Muscle layer of duodenum (tissue), 2 donors: ENCODE measurements at regions not wholly inside any gene's neighbourhood (a gene's known extent, or its start where the extent isn't known, plus 50 kb on each side); places are given as distances from the start of the nearest gene placed in this dataset.

ENCODE experiments used
- H3K27ac ChIP-seq: one replicate; pipeline ENCODE4 v1.7.0; 2013; ENCODE audit warnings: mild to moderate bottlenecking, low read length
- H3K27me3 ChIP-seq: one replicate; pipeline ENCODE4 v1.7.0; 2013; ENCODE audit warnings: low read depth, mild to moderate bottlenecking, control low read depth, low read length
- H3K36me3 ChIP-seq, 2 donors: one replicate each; pipeline ENCODE4 v1.7.0; 2013; ENCODE audit warnings: low read length in 2 of 2, control low read depth in 1 of 2, mild to moderate bottlenecking in 1 of 2; ENCODE audit not compliant: insufficient read depth in 2 of 2, control insufficient read depth in 1 of 2
- H3K4me1 ChIP-seq, 2 donors: one replicate each; pipeline ENCODE4 v1.7.0; 2013; ENCODE audit warnings: low read length in 2 of 2, mild to moderate bottlenecking in 2 of 2, control low read depth in 1 of 2, moderate library complexity in 1 of 2; ENCODE audit not compliant: insufficient read depth in 2 of 2, control insufficient read depth in 1 of 2
- H3K4me3 ChIP-seq, 2 donors: one replicate each; pipeline ENCODE4 v1.7.0; 2013; ENCODE audit warnings: low read length in 2 of 2, low read depth in 1 of 2, mild to moderate bottlenecking in 1 of 2
- H3K9me3 ChIP-seq, 2 donors: one replicate each; pipeline ENCODE4 v1.7.0; 2013; ENCODE audit warnings: low read length in 2 of 2, control low read depth in 1 of 2, mild to moderate bottlenecking in 1 of 2; ENCODE audit not compliant: control insufficient read depth in 1 of 2
- donor health status: healthy.

DNA sequence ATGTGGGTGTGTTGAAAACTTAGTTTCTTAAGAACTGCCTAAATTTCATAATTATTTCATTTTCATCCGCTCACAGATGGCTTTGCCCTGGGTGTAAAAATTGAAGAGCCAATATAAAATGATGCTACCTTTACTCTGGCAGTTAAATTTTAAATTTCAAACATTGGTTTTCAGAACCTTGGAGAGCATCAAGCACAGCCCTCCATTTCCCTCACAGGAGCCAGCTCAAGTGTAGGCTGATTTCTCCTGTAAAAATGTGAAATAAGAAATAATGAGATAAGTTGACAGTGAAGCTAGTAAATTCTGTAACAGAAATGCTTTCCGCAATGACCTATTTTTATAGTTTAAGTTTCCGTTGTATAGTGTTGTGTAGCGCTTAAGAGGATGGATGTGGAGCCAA, 53.9 kb upstream of the AKT3 start:
- Histone ChIP-seq H3K27ac (no peak overlapping the region), H3K9me3 (no peaks in the 10 kb centered on the region)

DNA sequence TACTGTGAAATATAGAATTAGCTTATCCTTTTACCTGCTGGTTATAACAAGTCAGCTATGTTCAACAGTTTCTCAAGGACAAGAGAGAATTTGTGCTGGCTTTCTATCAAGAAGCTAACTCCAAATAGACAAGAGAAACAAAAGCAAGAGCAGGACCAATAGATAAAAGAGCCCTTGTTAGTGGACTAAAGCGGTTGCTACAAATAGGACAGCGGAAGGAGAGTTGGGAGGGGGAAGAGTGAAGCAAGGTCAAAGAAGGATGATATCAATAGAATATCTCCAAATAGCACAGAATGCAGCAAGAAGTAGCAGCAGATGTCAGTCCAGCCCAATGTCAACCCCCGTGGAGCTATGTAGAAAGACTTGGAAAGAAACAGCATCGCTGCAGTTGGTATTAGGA, 53.0 kb upstream of the AKT3 start:
- no peaks in the 10 kb centered on the region for H3K4me1 ChIP-seq
- no peak overlapping the region for H3K27ac ChIP-seq
- no peaks in the 10 kb centered on the region for H3K27me3 ChIP-seq
- no peaks in the 10 kb centered on the region for H3K36me3 ChIP-seq
- H3K4me3 ChIP-seq: no peak overlapping the region
- no peaks in the 10 kb centered on the region for H3K9me3 ChIP-seq

More for the DNA sequence above, 53.9 kb upstream of the AKT3 start:
- Histone ChIP-seq H3K4me1 (no peaks in the 10 kb centered on the region), H3K27me3 (no peaks in the 10 kb centered on the region), H3K4me3 (no peak overlapping the region), H3K36me3 (no peaks in the 10 kb centered on the region)

DNA sequence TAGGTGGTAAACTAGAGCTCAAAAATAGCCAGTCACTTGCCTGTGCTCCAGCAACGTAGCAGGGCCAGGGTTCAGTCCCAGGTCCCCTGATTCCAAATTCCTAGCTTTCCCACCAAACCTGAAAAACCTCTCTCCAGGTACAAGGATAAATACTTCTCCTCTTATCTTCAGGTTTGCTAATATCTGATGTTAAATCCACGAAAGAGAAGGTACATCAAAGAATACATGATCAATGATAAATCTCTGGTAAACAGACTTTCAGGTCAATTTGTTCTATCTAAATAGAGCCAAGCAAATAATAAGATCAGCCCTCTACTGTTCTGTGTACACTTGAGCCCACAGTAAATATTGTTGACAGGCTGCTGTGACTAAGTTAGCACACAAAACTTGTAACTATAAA, 52.1 kb upstream of the AKT3 start:
- Histone ChIP-seq H3K4me1 (no peaks in the 10 kb centered on the region), H3K27ac (no peak overlapping the region), H3K27me3 (no peaks in the 10 kb centered on the region), H3K9me3 (no peaks in the 10 kb centered on the region), H3K4me3 (no peak overlapping the region), H3K36me3 (no peaks in the 10 kb centered on the region)
